Heart right ventricle (tissue), 16 donors: ENCODE measurements at regions not wholly inside any gene's neighbourhood (a gene's known extent, or its start where the extent isn't known, plus 50 kb on each side); places are given as distances from the start of the nearest gene placed in this dataset.

Experiments used
- ATAC-seq, 8 donors: fragments of 200-7000 bp; cut with Tn5 transposase; one replicate each; pipeline ENCODE4 v1.9.1; 2020; ENCODE audit warnings: mild to moderate bottlenecking in 8 of 8, moderate library complexity in 8 of 8, moderate number of reproducible peaks in 1 of 8
- DNase-seq, 2 donors: peaks; one replicate each; pipeline ENCODE4 v3.0.0-alpha.2; 2020
- H3K27ac ChIP-seq, 10 donors: fragments of 200-600 bp; sonication (generic) in 2 of 10; one replicate each; pipeline versions ENCODE4 v1.5.0 to v1.8.0; 2020 to 2022; ENCODE audit warnings: mild to moderate bottlenecking in 3 of 10
- H3K27me3 ChIP-seq, 7 donors: fragments of 200-600 bp; one replicate each; pipeline ENCODE4 v1.8.0; 2021 to 2022; ENCODE audit warnings: mild to moderate bottlenecking in 2 of 7
- H3K36me3 ChIP-seq, 9 donors: fragments of 200-600 bp; sonication (generic) in 1 of 9; one replicate each; pipeline versions ENCODE4 v1.5.0 to v1.8.0; 2020 to 2022; ENCODE audit warnings: mild to moderate bottlenecking in 2 of 9
- H3K4me1 ChIP-seq, 9 donors: fragments of 200-600 bp; sonication (generic) in 1 of 9; one replicate each; pipeline versions ENCODE4 v1.5.0 to v1.8.0; 2020 to 2022; ENCODE audit warnings: mild to moderate bottlenecking in 4 of 9
- H3K4me3 ChIP-seq, 10 donors: fragments of 200-600 bp; sonication (generic) in 2 of 10; one replicate each; pipeline versions ENCODE4 v1.5.0 to v1.8.0; 2020 to 2022; ENCODE audit warnings: mild to moderate bottlenecking in 7 of 10, moderate library complexity in 2 of 10
- H3K9me3 ChIP-seq, 11 donors: fragments of 200-600 bp in 10 of 11; sonication (generic) in 2 of 11; one replicate each; pipeline versions ENCODE4 v1.5.0 to v1.8.0; 2013 to 2022; ENCODE audit warnings: mild to moderate bottlenecking in 2 of 11, control low read depth in 1 of 11, moderate library complexity in 1 of 11
- CTCF ChIP-seq, 9 donors: fragments of 200-600 bp; sonication (generic) in 2 of 9; IDR thresholded peaks; one replicate each; pipeline versions ENCODE4 v1.5.0 to v1.8.0; 2021 to 2022; ENCODE audit warnings: antibody characterized with exemption in 9 of 9, mild to moderate bottlenecking in 5 of 9, moderate library complexity in 1 of 9
- WGBS, 2 donors: extraction: QIAGEN DNeasy Blood & Tissue Kit; methylation state at CpG; one replicate each; pipeline ENCODE4 v1.1.7; 2013; ENCODE audit warnings: inconsistent platforms in 1 of 2; 5-methylcytosine and 5-hydroxymethylcytosine counted together
- intact Hi-C, 10 donors: fragments of 100-400 bp; cut with DNase I; formaldehyde crosslinking; loops; one replicate each; pipeline versions ENCODE4 v1.11.1 to v1.14.2; 2022
- donor health status: Arrhythmogenic right ventricular cardiomyopathy.
- donor health status: ischemic (EF 13 %, LVEDD 7.1; RV severe dilation, severe dysfunction).
- donor health status: healthy with polysubstance abuse.
- donor health status: DM: no; HTN: yes; CAD: no.
- donor health status: DM: no; HTN: no; CAD: no.
- donor health status: ischemic (EF 25% LVEDD 6.9; RV normal size, moderate dysfunction).
- donor health status: ischemic (EF 25% LVEDD 5.7; RV mildly dilated, moderate dysfunction).
- donor health status: healthy.
- donor health status: DM: yes; HTN: yes; CAD: no.
- donor health status: Ischemic cardiomyopathy.
- donor health status: ischemic (EF 35%, LVEDD 5.7; RV mildly dilated, moderate dysfunction).
- donor health status: nonischemic (EF 11% LVEDD 7.7; RV severe dilation, severe dysfunction).
- donor health status: DM: yes; HTN: yes; CAD: no.
- donor health status: PGD.
- donor health status: ischemic (EF 29% LVEDD 5.4; RV normal size, mild dysfunction).
- donor health status: nonischemic (EF 23%, LVEDD 6.1; RV moderate dilation, normal function).

- no peak for DNase-seq
- H3K9me3 ChIP-seq: no peaks in the 10 kb centered on the region
These were observed 119.4 kb upstream of the HS6ST1 start for GRCh38 chr2:128438091-128438490.

GRCh38 chr2:128438586-128438985, 119.9 kb upstream of the HS6ST1 start:
- 92% methylated on average over 14 of the region's 14 CpGs for WGBS, 2 donors
- no peak for TF ChIP-seq CTCF (IDR thresholded peaks at IDR 0.05)
- H3K36me3 ChIP-seq: no peaks in the 10 kb centered on the region
- ATAC-seq: no peak
- H3K4me3 ChIP-seq: no peak overlapping the region
- H3K27me3 ChIP-seq: no peaks in the 10 kb centered on the region
- no peaks in the 10 kb centered on the region for H3K9me3 ChIP-seq
- intact Hi-C loops: no loop called here
- H3K4me1 ChIP-seq: peaks cover 0 to 43% (median 30%) of the 10 kb centered on the region in 9 donors
- DNase-seq: no peak
- peak overlapping the region in 1 of 10 donors; percentile 53 for H3K27ac ChIP-seq

More at GRCh38 chr2:128438091-128438490, 119.4 kb upstream of the HS6ST1 start:
- H3K27me3 ChIP-seq: no peaks in the 10 kb centered on the region
- H3K4me3 ChIP-seq: no peak overlapping the region
- H3K4me1 ChIP-seq: peaks cover 0 to 39% (median 25%) of the 10 kb centered on the region in 9 donors
- no peak for ATAC-seq
- intact Hi-C loops: no loop called here
- 93 to 95% methylated on average over 16 of the region's 16 CpGs for WGBS, 2 donors
- no peak overlapping the region for H3K27ac ChIP-seq
- H3K36me3 ChIP-seq: no peaks in the 10 kb centered on the region
- TF ChIP-seq CTCF (IDR thresholded peaks at IDR 0.05): no peak

GRCh38 chr2:128439031-128439790, 120.5 kb upstream of the HS6ST1 start:
- Histone ChIP-seq H3K36me3 (no peaks in the 10 kb centered on the region), H3K27me3 (no peaks in the 10 kb centered on the region), H3K4me1 (peaks cover 0 to 43% (median 32%) of the 10 kb centered on the region in 9 donors), H3K4me3 (no peak overlapping the region), H3K27ac (peak overlapping the region in 3 of 10 donors; percentile 37 to 53 (median 39)), H3K9me3 (no peaks in the 10 kb centered on the region)
- 72 to 75% methylated on average over 12 of the region's 12 CpGs for WGBS, 2 donors
- TF ChIP-seq CTCF (IDR thresholded peaks at IDR 0.05): no peak
- intact Hi-C loops: no loop called here
- peak in 5 of 8 donors; percentile 3 to 57 (median 48) for ATAC-seq
- no peak for DNase-seq

GRCh38 chr2:128439791-128440665, 121.4 kb upstream of the HS6ST1 start:
- Histone ChIP-seq H3K27ac (peak overlapping the region in 3 of 10 donors; percentile 37 to 53 (median 39)), H3K36me3 (no peaks in the 10 kb centered on the region), H3K27me3 (no peaks in the 10 kb centered on the region), H3K4me1 (peaks cover 0 to 43% (median 32%) of the 10 kb centered on the region in 9 donors), H3K4me3 (no peak overlapping the region), H3K9me3 (no peaks in the 10 kb centered on the region)
- ATAC-seq (peak in 7 of 8 donors; percentile 14 to 45 (median 31)), DNase-seq (no peak)
- WGBS, 2 donors: 59 to 68% methylated on average over 13 of the region's 13 CpGs
- TF ChIP-seq CTCF (IDR thresholded peaks at IDR 0.05): no peak
- intact Hi-C loops: loop anchor here in 2 of 10 donors (10.0 kb wide), 1 partner anchor 115 kb away; no protein-coding TSS in a partner anchor
